Body of pancreas (tissue), 4 donors: ENCODE measurements at regions not wholly inside any gene's neighbourhood (a gene's known extent, or its start where the extent isn't known, plus 50 kb on each side); places are given as distances from the start of the nearest gene placed in this dataset.

Source experiments
- POLR2A ChIP-seq, 3 donors: fragments of 450-650 bp; IDR thresholded peaks; one replicate each; pipeline ENCODE4 v1.6.1; 2016; ENCODE audit warnings: antibody characterized with exemption in 3 of 3, mild to moderate bottlenecking in 2 of 3
- TF ChIP-seq, protein P1 (sequence below), 7 experiments: fragments of 450-650 bp in 4 of 7; fragments of 200-600 bp in 3 of 7; sonication (generic) in 3 of 7; IDR thresholded peaks; one replicate each; pipeline ENCODE4 v1.5.1; 2016 to 2019; ENCODE audit warnings: antibody characterized with exemption in 7 of 7

GRCh38 chr2:17036361-17036760 lies 370.7 kb upstream of the CYRIA start:
- TF ChIP-seq, protein P1, sequence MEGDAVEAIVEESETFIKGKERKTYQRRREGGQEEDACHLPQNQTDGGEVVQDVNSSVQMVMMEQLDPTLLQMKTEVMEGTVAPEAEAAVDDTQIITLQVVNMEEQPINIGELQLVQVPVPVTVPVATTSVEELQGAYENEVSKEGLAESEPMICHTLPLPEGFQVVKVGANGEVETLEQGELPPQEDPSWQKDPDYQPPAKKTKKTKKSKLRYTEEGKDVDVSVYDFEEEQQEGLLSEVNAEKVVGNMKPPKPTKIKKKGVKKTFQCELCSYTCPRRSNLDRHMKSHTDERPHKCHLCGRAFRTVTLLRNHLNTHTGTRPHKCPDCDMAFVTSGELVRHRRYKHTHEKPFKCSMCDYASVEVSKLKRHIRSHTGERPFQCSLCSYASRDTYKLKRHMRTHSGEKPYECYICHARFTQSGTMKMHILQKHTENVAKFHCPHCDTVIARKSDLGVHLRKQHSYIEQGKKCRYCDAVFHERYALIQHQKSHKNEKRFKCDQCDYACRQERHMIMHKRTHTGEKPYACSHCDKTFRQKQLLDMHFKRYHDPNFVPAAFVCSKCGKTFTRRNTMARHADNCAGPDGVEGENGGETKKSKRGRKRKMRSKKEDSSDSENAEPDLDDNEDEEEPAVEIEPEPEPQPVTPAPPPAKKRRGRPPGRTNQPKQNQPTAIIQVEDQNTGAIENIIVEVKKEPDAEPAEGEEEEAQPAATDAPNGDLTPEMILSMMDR (IDR thresholded peaks at IDR 0.05): no peak
- no peak for TF ChIP-seq POLR2A (IDR thresholded peaks at IDR 0.05)
